Rectal smooth muscle tissue (tissue), 1 donor: ENCODE measurements at regions not wholly inside any gene's neighbourhood (a gene's known extent, or its start where the extent isn't known, plus 50 kb on each side); places are given as distances from the start of the nearest gene placed in this dataset.
"Not testable (repeated sequence)": the region's sequence is repeated elsewhere in the genome, so short reads cannot be mapped to it uniquely, and the experiment has no call there.

Source experiments
- H3K27ac ChIP-seq: one replicate; pipeline ENCODE4 v1.7.0; 2013; ENCODE audit warnings: low read depth, low read length, inconsistent platforms
- H3K27me3 ChIP-seq: one replicate; pipeline ENCODE4 v1.7.0; 2013; ENCODE audit warnings: low read length; ENCODE audit not compliant: control insufficient read depth, insufficient read depth
- H3K36me3 ChIP-seq: one replicate; pipeline ENCODE4 v1.7.0; 2013; ENCODE audit warnings: low read length; ENCODE audit not compliant: control insufficient read depth, insufficient read depth
- H3K4me1 ChIP-seq: one replicate; pipeline ENCODE4 v1.7.0; 2013; ENCODE audit warnings: low read length; ENCODE audit not compliant: control insufficient read depth, insufficient read depth
- H3K4me3 ChIP-seq: one replicate; pipeline ENCODE4 v1.7.0; 2013; ENCODE audit warnings: low read length
- H3K9ac ChIP-seq: one replicate; pipeline ENCODE4 v1.7.0; 2013; ENCODE audit warnings: low read length

- Histone ChIP-seq H3K36me3 (no peaks in the 10 kb centered on the region), H3K27me3 (no peaks in the 10 kb centered on the region), H3K9ac (no peak overlapping the region), H3K27ac (no peak overlapping the region), H3K4me1 (no peaks in the 10 kb centered on the region), H3K4me3 (no peak overlapping the region)
Measured at GRCh38 chr18:44342162-44342561, 338.5 kb upstream of the SETBP1 start.

GRCh38 chr18:44342946-44343345 lies 337.7 kb upstream of the SETBP1 start:
- H3K9ac ChIP-seq = no peak overlapping the region

GRCh38 chr18:44343570-44343969 lies 337.1 kb upstream of the SETBP1 start:
- no peaks in the 10 kb centered on the region for H3K36me3 ChIP-seq
- H3K4me3 ChIP-seq = no peak overlapping the region
- no peak overlapping the region for H3K27ac ChIP-seq
- no peak overlapping the region for H3K9ac ChIP-seq
- no peaks in the 10 kb centered on the region for H3K4me1 ChIP-seq
- no peaks in the 10 kb centered on the region for H3K27me3 ChIP-seq

More at GRCh38 chr18:44342946-44343345, 337.7 kb upstream of the SETBP1 start:
- H3K4me1 ChIP-seq = no peaks in the 10 kb centered on the region
- H3K4me3 ChIP-seq = no peak overlapping the region
- no peaks in the 10 kb centered on the region for H3K27me3 ChIP-seq
- H3K27ac ChIP-seq = no peak overlapping the region
- H3K36me3 ChIP-seq = no peaks in the 10 kb centered on the region

GRCh38 chr18:44356566-44357157 lies 324.0 kb upstream of the SETBP1 start:
- Histone ChIP-seq H3K4me3 (no peak overlapping the region), H3K27ac (no peak overlapping the region), H3K4me1 (no peaks in the 10 kb centered on the region), H3K36me3 (no peaks in the 10 kb centered on the region), H3K27me3 (no peaks in the 10 kb centered on the region), H3K9ac (no peak overlapping the region)

GRCh38 chr18:44358402-44358801 lies 322.3 kb upstream of the SETBP1 start:
- Histone ChIP-seq H3K4me1 (no peaks in the 10 kb centered on the region), H3K4me3 (no peak overlapping the region), H3K9ac (no peak overlapping the region), H3K36me3 (no peaks in the 10 kb centered on the region), H3K27ac (no peak overlapping the region), H3K27me3 (no peaks in the 10 kb centered on the region)

- H3K4me1 ChIP-seq, H3K4me3 ChIP-seq, H3K27ac ChIP-seq, H3K27me3 ChIP-seq, H3K36me3 ChIP-seq, H3K9ac ChIP-seq: not testable (repeated sequence)
Measured at GRCh38 chr18:44359741-44360140, 320.9 kb upstream of the SETBP1 start.

- H3K27me3 ChIP-seq, H3K4me1 ChIP-seq, H3K27ac ChIP-seq, H3K9ac ChIP-seq, H3K36me3 ChIP-seq, H3K4me3 ChIP-seq: not testable (repeated sequence)
Measured at GRCh38 chr18:44362213-44362612, 318.5 kb upstream of the SETBP1 start.

GRCh38 chr18:44370861-44371260 lies 309.8 kb upstream of the SETBP1 start:
- Histone ChIP-seq H3K4me1 (no peaks in the 10 kb centered on the region), H3K36me3 (no peaks in the 10 kb centered on the region), H3K27me3 (no peaks in the 10 kb centered on the region), H3K27ac (no peak overlapping the region), H3K9ac (no peak overlapping the region), H3K4me3 (no peak overlapping the region)

GRCh38 chr18:44374966-44375365 lies 305.7 kb upstream of the SETBP1 start:
- Histone ChIP-seq H3K36me3 (no peaks in the 10 kb centered on the region), H3K9ac (no peak overlapping the region), H3K4me1 (no peaks in the 10 kb centered on the region), H3K27ac (no peak overlapping the region), H3K27me3 (no peaks in the 10 kb centered on the region), H3K4me3 (no peak overlapping the region)

- Histone ChIP-seq H3K4me3 (no peak overlapping the region), H3K27me3 (no peaks in the 10 kb centered on the region), H3K9ac (no peak overlapping the region), H3K36me3 (no peaks in the 10 kb centered on the region), H3K4me1 (peaks cover 2% of the 10 kb centered on the region), H3K27ac (no peak overlapping the region)
Measured at GRCh38 chr18:44386401-44386800, 294.3 kb upstream of the SETBP1 start.

- Histone ChIP-seq H3K36me3 (no peaks in the 10 kb centered on the region), H3K27me3 (no peaks in the 10 kb centered on the region), H3K4me3 (no peak overlapping the region), H3K27ac (no peak overlapping the region), H3K9ac (no peak overlapping the region), H3K4me1 (peaks cover 2% of the 10 kb centered on the region)
Measured at GRCh38 chr18:44388329-44388728, 292.4 kb upstream of the SETBP1 start.

GRCh38 chr18:44392933-44393332 lies 287.8 kb upstream of the SETBP1 start:
- no peaks in the 10 kb centered on the region for H3K4me1 ChIP-seq
- H3K4me3 ChIP-seq = no peak overlapping the region
- H3K9ac ChIP-seq = no peak overlapping the region
- H3K27ac ChIP-seq = no peak overlapping the region
- no peaks in the 10 kb centered on the region for H3K27me3 ChIP-seq
- H3K36me3 ChIP-seq = no peaks in the 10 kb centered on the region

GRCh38 chr18:44393406-44393805 lies 287.3 kb upstream of the SETBP1 start:
- Histone ChIP-seq H3K9ac (no peak overlapping the region), H3K4me1 (no peaks in the 10 kb centered on the region), H3K36me3 (no peaks in the 10 kb centered on the region), H3K27ac (no peak overlapping the region), H3K4me3 (no peak overlapping the region), H3K27me3 (no peaks in the 10 kb centered on the region)
